ENCODE measurements at regions not wholly inside any gene's neighbourhood (a gene's known extent, or its start where the extent isn't known, plus 50 kb on each side); places are given as distances from the start of the nearest gene placed in this dataset.

DNA sequence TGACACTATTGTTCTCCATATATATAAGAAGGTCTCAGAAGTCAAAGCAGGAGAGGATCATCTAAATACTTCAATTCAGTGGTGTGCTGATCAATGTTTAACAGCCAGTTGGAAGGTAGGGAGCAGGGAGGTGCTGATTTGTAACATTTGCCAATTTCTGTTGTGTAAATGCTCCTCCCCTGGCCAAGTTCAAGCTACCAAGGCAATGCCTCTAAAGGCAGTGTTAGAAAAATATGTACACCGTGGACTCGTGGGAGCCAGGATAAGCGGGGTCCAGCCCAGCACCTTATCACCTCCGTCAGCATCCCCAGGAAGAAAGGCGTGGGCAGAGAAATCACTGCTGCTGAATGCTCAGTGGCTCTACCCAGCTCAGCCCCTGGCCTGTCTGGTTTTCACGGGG lies 75.3 kb upstream of the COX10 start:
- Histone ChIP-seq H3K4me3 (ENCODE audit: low read length in 3 of 3) (no peak overlapping the region), H3K27ac (ENCODE audit: low read depth in 2 of 2, low read length in 2 of 2) (no peak overlapping the region), H3K9ac (ENCODE audit: low read length in 3 of 3) (no peak overlapping the region), H3K9me3 (ENCODE audit: control insufficient read depth in 2 of 3, insufficient read depth in 1 of 3, low read length in 3 of 3) (no peaks in the 10 kb centered on the region), H3K4me1 (ENCODE audit: control insufficient read depth in 2 of 3, insufficient read depth in 2 of 3, low read depth in 1 of 3, low read length in 3 of 3) (peaks cover 0 to 7% (median 0%) of the 10 kb centered on the region in 3 donors), H3K36me3 (ENCODE audit: control insufficient read depth in 2 of 3, insufficient read depth in 3 of 3, low read length in 3 of 3) (no peaks in the 10 kb centered on the region), H3K27me3 (ENCODE audit: control insufficient read depth, insufficient read depth, low read length) (no peaks in the 10 kb centered on the region)
- FAIRE-seq (no peak), DNase-seq (no peak)
- intact Hi-C loops (cut with DNase I): no loop called here
- TF ChIP-seq, protein P1, sequence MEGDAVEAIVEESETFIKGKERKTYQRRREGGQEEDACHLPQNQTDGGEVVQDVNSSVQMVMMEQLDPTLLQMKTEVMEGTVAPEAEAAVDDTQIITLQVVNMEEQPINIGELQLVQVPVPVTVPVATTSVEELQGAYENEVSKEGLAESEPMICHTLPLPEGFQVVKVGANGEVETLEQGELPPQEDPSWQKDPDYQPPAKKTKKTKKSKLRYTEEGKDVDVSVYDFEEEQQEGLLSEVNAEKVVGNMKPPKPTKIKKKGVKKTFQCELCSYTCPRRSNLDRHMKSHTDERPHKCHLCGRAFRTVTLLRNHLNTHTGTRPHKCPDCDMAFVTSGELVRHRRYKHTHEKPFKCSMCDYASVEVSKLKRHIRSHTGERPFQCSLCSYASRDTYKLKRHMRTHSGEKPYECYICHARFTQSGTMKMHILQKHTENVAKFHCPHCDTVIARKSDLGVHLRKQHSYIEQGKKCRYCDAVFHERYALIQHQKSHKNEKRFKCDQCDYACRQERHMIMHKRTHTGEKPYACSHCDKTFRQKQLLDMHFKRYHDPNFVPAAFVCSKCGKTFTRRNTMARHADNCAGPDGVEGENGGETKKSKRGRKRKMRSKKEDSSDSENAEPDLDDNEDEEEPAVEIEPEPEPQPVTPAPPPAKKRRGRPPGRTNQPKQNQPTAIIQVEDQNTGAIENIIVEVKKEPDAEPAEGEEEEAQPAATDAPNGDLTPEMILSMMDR (IDR thresholded peaks at IDR 0.05; ENCODE audit: borderline replicate concordance, extremely low read depth, insufficient read depth): no peak

DNA sequence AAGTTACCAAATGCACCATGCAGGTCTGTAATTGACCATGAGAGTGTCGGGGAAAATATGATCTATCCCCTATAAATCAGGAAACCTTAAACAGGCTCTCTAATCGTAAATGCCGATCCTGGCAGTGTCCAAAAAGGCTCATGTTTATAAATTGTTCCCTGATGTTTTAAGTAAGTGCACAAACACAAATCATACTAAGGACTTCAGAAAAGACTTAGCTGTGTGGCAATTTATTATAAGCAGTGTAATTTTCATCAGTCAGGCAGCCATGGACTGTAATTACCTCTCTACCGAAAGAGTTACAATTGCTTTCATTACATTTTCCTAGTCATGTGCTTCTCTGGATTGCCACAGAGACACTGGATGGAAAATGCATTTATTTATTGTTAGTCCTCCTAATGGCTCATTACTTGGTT lies 73.4 kb upstream of the COX10 start:
- Histone ChIP-seq H3K4me3 (ENCODE audit: low read length in 3 of 3) (peak overlapping the region in 2 of 3 donors; percentile 1 to 37), H3K27ac (ENCODE audit: low read depth in 2 of 2, low read length in 2 of 2) (no peak overlapping the region), H3K36me3 (ENCODE audit: control insufficient read depth in 2 of 3, insufficient read depth in 3 of 3, low read length in 3 of 3) (no peaks in the 10 kb centered on the region), H3K4me1 (ENCODE audit: control insufficient read depth in 2 of 3, insufficient read depth in 2 of 3, low read depth in 1 of 3, low read length in 3 of 3) (peaks cover 0 to 7% (median 0%) of the 10 kb centered on the region in 3 donors), H3K9ac (ENCODE audit: low read length in 3 of 3) (no peak overlapping the region), H3K9me3 (ENCODE audit: control insufficient read depth in 2 of 3, insufficient read depth in 1 of 3, low read length in 3 of 3) (no peaks in the 10 kb centered on the region), H3K27me3 (ENCODE audit: control insufficient read depth, insufficient read depth, low read length) (no peaks in the 10 kb centered on the region)
- TF ChIP-seq, protein P1 (IDR thresholded peaks at IDR 0.05; ENCODE audit: borderline replicate concordance, extremely low read depth, insufficient read depth): no peak
- intact Hi-C loops (cut with DNase I): no loop called here
- no peak for FAIRE-seq
- DNase-seq: no peak

DNA sequence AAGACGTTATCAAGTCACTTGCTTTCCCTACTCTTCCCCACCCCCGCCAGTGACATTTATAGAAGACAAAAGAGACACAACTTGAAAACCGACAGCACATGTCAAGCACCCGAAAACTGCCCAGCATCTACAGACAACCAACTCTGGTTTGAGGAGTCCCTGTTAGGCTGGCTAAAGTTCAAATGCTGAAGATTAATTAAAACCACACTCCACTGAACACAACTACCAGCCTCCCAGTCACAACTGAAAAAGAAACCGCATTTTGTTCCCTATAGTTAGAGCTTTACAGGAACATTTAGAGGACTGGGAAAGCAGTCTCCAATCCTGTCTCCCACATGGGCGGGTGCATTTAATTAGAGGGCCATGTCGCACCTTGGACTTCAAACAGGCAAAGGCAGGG lies 73.0 kb upstream of the COX10 start:
- TF ChIP-seq, protein P1 (IDR thresholded peaks at IDR 0.05; ENCODE audit: borderline replicate concordance, extremely low read depth, insufficient read depth): no peak
- Histone ChIP-seq H3K9me3 (ENCODE audit: control insufficient read depth in 2 of 3, insufficient read depth in 1 of 3, low read length in 3 of 3) (no peaks in the 10 kb centered on the region), H3K27me3 (ENCODE audit: control insufficient read depth, insufficient read depth, low read length) (no peaks in the 10 kb centered on the region), H3K9ac (ENCODE audit: low read length in 3 of 3) (no peak overlapping the region), H3K4me1 (ENCODE audit: control insufficient read depth in 2 of 3, insufficient read depth in 2 of 3, low read depth in 1 of 3, low read length in 3 of 3) (peaks cover 0 to 7% (median 0%) of the 10 kb centered on the region in 3 donors), H3K36me3 (ENCODE audit: control insufficient read depth in 2 of 3, insufficient read depth in 3 of 3, low read length in 3 of 3) (no peaks in the 10 kb centered on the region), H3K4me3 (ENCODE audit: low read length in 3 of 3) (peak overlapping the region in 2 of 3 donors; percentile 1 to 37), H3K27ac (ENCODE audit: low read depth in 2 of 2, low read length in 2 of 2) (no peak overlapping the region)
- intact Hi-C loops (cut with DNase I): no loop called here
- DNase-seq (peak in 4 of 5 donors; percentile 36 to 73 (median 56)), FAIRE-seq (no peak)

DNA sequence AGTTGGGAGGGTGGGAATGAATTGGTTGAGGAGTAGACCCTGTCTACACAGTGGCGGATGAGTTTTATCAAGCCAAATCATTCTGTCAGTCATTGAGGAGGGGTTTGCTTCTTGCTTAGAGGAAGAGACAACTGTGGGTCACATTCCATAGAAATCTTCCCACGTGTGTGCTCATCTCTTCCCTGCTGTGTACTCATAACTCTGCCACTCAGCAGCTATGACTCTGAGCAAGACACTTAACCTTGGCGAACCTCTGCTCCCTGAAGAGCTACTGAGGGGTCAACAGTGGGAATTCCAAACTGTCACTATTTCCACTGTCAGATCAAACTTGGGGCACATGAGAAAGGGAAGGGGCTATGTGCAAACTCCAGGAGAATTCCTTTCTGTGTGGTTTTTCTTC lies 72.6 kb upstream of the COX10 start:
- no peaks in the 10 kb centered on the region for H3K9me3 ChIP-seq (ENCODE audit: control insufficient read depth in 2 of 3, insufficient read depth in 1 of 3, low read length in 3 of 3)
- FAIRE-seq: no peak
- intact Hi-C loops (cut with DNase I): no loop called here
- H3K27ac ChIP-seq (ENCODE audit: low read depth in 2 of 2, low read length in 2 of 2): no peak overlapping the region
- DNase-seq: peak in 4 of 5 donors; percentile 27 to 71 (median 42)
- H3K36me3 ChIP-seq (ENCODE audit: control insufficient read depth in 2 of 3, insufficient read depth in 3 of 3, low read length in 3 of 3): no peaks in the 10 kb centered on the region
- H3K9ac ChIP-seq (ENCODE audit: low read length in 3 of 3): no peak overlapping the region
- H3K27me3 ChIP-seq (ENCODE audit: control insufficient read depth, insufficient read depth, low read length): no peaks in the 10 kb centered on the region
- TF ChIP-seq, protein P1 (IDR thresholded peaks at IDR 0.05; ENCODE audit: borderline replicate concordance, extremely low read depth, insufficient read depth): no peak
- H3K4me1 ChIP-seq (ENCODE audit: control insufficient read depth in 2 of 3, insufficient read depth in 2 of 3, low read depth in 1 of 3, low read length in 3 of 3): peaks cover 0 to 7% (median 0%) of the 10 kb centered on the region in 3 donors
- H3K4me3 ChIP-seq (ENCODE audit: low read length in 3 of 3): no peak overlapping the region

Data from kidney (tissue), 13 donors.